ENCODE measurements at regions not wholly inside any gene's neighbourhood (a gene's known extent, or its start where the extent isn't known, plus 50 kb on each side); places are given as distances from the start of the nearest gene placed in this dataset.

- Histone ChIP-seq H3K4me1 (no peaks in the 10 kb centered on the region), H3K36me3 (no peaks in the 10 kb centered on the region), H3K9me3 (no peaks in the 10 kb centered on the region), H3K27me3 (no peaks in the 10 kb centered on the region), H3K27ac (no peak overlapping the region), H3K4me3 (no peak overlapping the region)
- ATAC-seq (ENCODE audit: low FRiP score in 2 of 2) (no peak), DNase-seq (no peak)
- TF ChIP-seq EP300 (IDR thresholded peaks at IDR 0.05) (no peak), POLR2AphosphoS5 (IDR thresholded peaks at IDR 0.05) (no peak), POLR2A (IDR thresholded peaks at IDR 0.05) (no peak), CTCF (IDR thresholded peaks at IDR 0.05) (no peak)
These were observed 241.1 kb downstream of the ANTXR2 start for GRCh38 chr4:79831701-79832514.

GRCh38 chr4:79831119-79831528 is 241.9 kb downstream of the ANTXR2 start:
- Histone ChIP-seq H3K4me3 (no peak overlapping the region), H3K27me3 (no peaks in the 10 kb centered on the region), H3K36me3 (no peaks in the 10 kb centered on the region), H3K9me3 (no peaks in the 10 kb centered on the region), H3K27ac (no peak overlapping the region), H3K4me1 (no peaks in the 10 kb centered on the region)
- ATAC-seq (ENCODE audit: low FRiP score in 2 of 2) (no peak), DNase-seq (no peak)
- TF ChIP-seq POLR2AphosphoS5 (IDR thresholded peaks at IDR 0.05) = no peak
- TF ChIP-seq CTCF (IDR thresholded peaks at IDR 0.05) = no peak
- TF ChIP-seq POLR2A (IDR thresholded peaks at IDR 0.05) = no peak
- TF ChIP-seq EP300 (IDR thresholded peaks at IDR 0.05) = no peak
- 56 to 60% methylated on average over 3 of the region's 3 CpGs for WGBS, 2 donors

- ATAC-seq (ENCODE audit: low FRiP score in 2 of 2) (no peak), DNase-seq (no peak)
- no peak overlapping the region for H3K4me3 ChIP-seq
- H3K9me3 ChIP-seq = no peaks in the 10 kb centered on the region
- TF ChIP-seq POLR2A (IDR thresholded peaks at IDR 0.05) (no peak), CTCF (IDR thresholded peaks at IDR 0.05) (no peak), POLR2AphosphoS5 (IDR thresholded peaks at IDR 0.05) (no peak), EP300 (IDR thresholded peaks at IDR 0.05) (no peak)
- no peaks in the 10 kb centered on the region for H3K36me3 ChIP-seq
- peaks cover 0 to 3% (median 0%) of the 10 kb centered on the region in 4 donors for H3K4me1 ChIP-seq
- WGBS, 2 donors = 67% methylated on average over 5 of the region's 5 CpGs
- no peaks in the 10 kb centered on the region for H3K27me3 ChIP-seq
- H3K27ac ChIP-seq = no peak overlapping the region
These were observed 245.7 kb downstream of the ANTXR2 start for GRCh38 chr4:79827283-79827682.

GRCh38 chr4:79823148-79823763 is 249.8 kb downstream of the ANTXR2 start:
- H3K27ac ChIP-seq = no peak overlapping the region
- TF ChIP-seq POLR2AphosphoS5 (IDR thresholded peaks at IDR 0.05) (no peak), CTCF (IDR thresholded peaks at IDR 0.05) (no peak), POLR2A (IDR thresholded peaks at IDR 0.05) (no peak), EP300 (IDR thresholded peaks at IDR 0.05) (no peak)
- ATAC-seq (ENCODE audit: low FRiP score in 2 of 2) (no peak), DNase-seq (no peak)
- H3K27me3 ChIP-seq = no peaks in the 10 kb centered on the region
- WGBS, 2 donors = 41 to 48% methylated on average over 2 of the region's 2 CpGs
- H3K9me3 ChIP-seq = no peaks in the 10 kb centered on the region
- peaks cover 0 to 3% (median 0%) of the 10 kb centered on the region in 4 donors for H3K4me1 ChIP-seq
- no peaks in the 10 kb centered on the region for H3K36me3 ChIP-seq
- no peak overlapping the region for H3K4me3 ChIP-seq

All from upper lobe of left lung (tissue), 6 donors.